Body of pancreas (tissue), 4 donors: ENCODE measurements at regions not wholly inside any gene's neighbourhood (a gene's known extent, or its start where the extent isn't known, plus 50 kb on each side); places are given as distances from the start of the nearest gene placed in this dataset.

Experiments used
- ATAC-seq: fragments of 150-250 bp; one replicate; pipeline ENCODE4 v1.9.1; 2016
- DNase-seq, 4 donors: peaks; one replicate each; pipeline ENCODE4 v3.0.0-alpha.2; 2019
- H3K27ac ChIP-seq, 4 donors: fragments of 200-600 bp; sonication (generic); 1 replicate in 3 of 4; 2 replicates in 1 of 4; pipeline versions ENCODE4 v1.5.1 to v1.6.1; 2016 to 2019; ENCODE audit warnings: mild to moderate bottlenecking in 1 of 4, mixed read lengths in 1 of 4, moderate library complexity in 1 of 4
- H3K27me3 ChIP-seq, 2 donors: fragments of 200-600 bp; sonication (generic); one replicate each; pipeline ENCODE4 v1.6.0; 2016; ENCODE audit warnings: mild to moderate bottlenecking in 1 of 2
- H3K36me3 ChIP-seq, 2 donors: fragments of 200-600 bp; sonication (generic); replicated peaks in 1 of 2; 2 replicates each; pipeline ENCODE4 v1.5.1; 2016; ENCODE audit warnings: low read depth in 2 of 2; ENCODE audit not compliant: insufficient read depth in 1 of 2
- H3K4me1 ChIP-seq: fragments of 200-600 bp; sonication (generic); one replicate; pipeline ENCODE4 v1.6.0; 2016
- H3K4me3 ChIP-seq, 2 donors: fragments of 200-600 bp; sonication (generic); 1 replicate in 1 of 2; 2 replicates in 1 of 2; pipeline ENCODE4 v1.5.1; 2016 to 2019
- H3K9me3 ChIP-seq, 3 donors: fragments of 200-600 bp; sonication (generic); 1 replicate in 2 of 3; 2 replicates in 1 of 3; pipeline ENCODE4 v1.5.1; 2016
- POLR2A ChIP-seq, 3 donors: fragments of 450-650 bp; IDR thresholded peaks; one replicate each; pipeline ENCODE4 v1.6.1; 2016; ENCODE audit warnings: antibody characterized with exemption in 3 of 3, mild to moderate bottlenecking in 2 of 3
- WGBS, 2 donors: methylation state at CpG; one replicate each; pipeline ENCODE4 v1.1.5; 2017; 5-methylcytosine and 5-hydroxymethylcytosine counted together
- intact Hi-C: fragments of 100-400 bp; cut with DNase I; formaldehyde crosslinking; loops from one replicate; pipeline ENCODE4 v1.15.1; 2023
- TF ChIP-seq, protein P1 (sequence below), 7 experiments: fragments of 450-650 bp in 4 of 7; fragments of 200-600 bp in 3 of 7; sonication (generic) in 3 of 7; IDR thresholded peaks; one replicate each; pipeline ENCODE4 v1.5.1; 2016 to 2019; ENCODE audit warnings: antibody characterized with exemption in 7 of 7

GRCh38 chr12:20050221-20050620 is 318.1 kb upstream of the PDE3A start:
- ATAC-seq = no peak
- no peak overlapping the region for H3K4me3 ChIP-seq
- TF ChIP-seq, protein P1, sequence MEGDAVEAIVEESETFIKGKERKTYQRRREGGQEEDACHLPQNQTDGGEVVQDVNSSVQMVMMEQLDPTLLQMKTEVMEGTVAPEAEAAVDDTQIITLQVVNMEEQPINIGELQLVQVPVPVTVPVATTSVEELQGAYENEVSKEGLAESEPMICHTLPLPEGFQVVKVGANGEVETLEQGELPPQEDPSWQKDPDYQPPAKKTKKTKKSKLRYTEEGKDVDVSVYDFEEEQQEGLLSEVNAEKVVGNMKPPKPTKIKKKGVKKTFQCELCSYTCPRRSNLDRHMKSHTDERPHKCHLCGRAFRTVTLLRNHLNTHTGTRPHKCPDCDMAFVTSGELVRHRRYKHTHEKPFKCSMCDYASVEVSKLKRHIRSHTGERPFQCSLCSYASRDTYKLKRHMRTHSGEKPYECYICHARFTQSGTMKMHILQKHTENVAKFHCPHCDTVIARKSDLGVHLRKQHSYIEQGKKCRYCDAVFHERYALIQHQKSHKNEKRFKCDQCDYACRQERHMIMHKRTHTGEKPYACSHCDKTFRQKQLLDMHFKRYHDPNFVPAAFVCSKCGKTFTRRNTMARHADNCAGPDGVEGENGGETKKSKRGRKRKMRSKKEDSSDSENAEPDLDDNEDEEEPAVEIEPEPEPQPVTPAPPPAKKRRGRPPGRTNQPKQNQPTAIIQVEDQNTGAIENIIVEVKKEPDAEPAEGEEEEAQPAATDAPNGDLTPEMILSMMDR (IDR thresholded peaks at IDR 0.05) = no peak
- no peak for TF ChIP-seq POLR2A (IDR thresholded peaks at IDR 0.05)
- intact Hi-C loops = no loop called here
- H3K4me1 ChIP-seq = no peaks in the 10 kb centered on the region
- H3K27ac ChIP-seq = no peak overlapping the region
- H3K9me3 ChIP-seq = no peaks in the 10 kb centered on the region
- no peak for DNase-seq
- no peaks in the 10 kb centered on the region for H3K36me3 ChIP-seq
- H3K27me3 ChIP-seq = no peaks in the 10 kb centered on the region
- 60% methylated on average over 3 of the region's 3 CpGs for WGBS, 2 donors

DNA sequence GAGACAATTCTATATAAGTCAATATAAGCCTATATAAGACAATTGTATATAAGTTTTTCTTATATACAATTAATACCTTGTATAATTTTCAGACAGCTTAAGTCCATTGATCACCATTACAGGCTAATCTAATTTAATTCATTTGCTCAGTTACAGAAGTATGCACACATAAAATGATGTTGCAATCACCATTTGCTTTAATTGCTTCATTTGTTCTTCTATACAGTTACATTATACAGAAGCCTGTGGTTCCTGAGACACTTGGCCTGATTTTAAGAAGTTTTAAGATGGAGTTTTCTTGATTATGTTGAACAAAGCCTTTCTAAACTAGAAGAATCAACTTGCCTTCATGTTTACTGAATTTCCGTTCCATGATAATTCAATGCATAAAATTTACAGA is 314.6 kb upstream of the PDE3A start:
- no peaks in the 10 kb centered on the region for H3K27me3 ChIP-seq
- no peak for DNase-seq
- intact Hi-C loops = no loop called here
- no peaks in the 10 kb centered on the region for H3K9me3 ChIP-seq
- TF ChIP-seq POLR2A (IDR thresholded peaks at IDR 0.05) = no peak
- TF ChIP-seq, protein P1 (IDR thresholded peaks at IDR 0.05) = no peak
- H3K4me1 ChIP-seq = no peaks in the 10 kb centered on the region
- no peaks in the 10 kb centered on the region for H3K36me3 ChIP-seq
- H3K4me3 ChIP-seq = no peak overlapping the region
- ATAC-seq = no peak
- H3K27ac ChIP-seq = no peak overlapping the region
- WGBS, 2 donors = 88 to 93% methylated on average over 1 of the region's 1 CpG

- Histone ChIP-seq H3K4me3 (no peak overlapping the region), H3K9me3 (no peaks in the 10 kb centered on the region), H3K27me3 (no peaks in the 10 kb centered on the region), H3K4me1 (no peaks in the 10 kb centered on the region), H3K36me3 (no peaks in the 10 kb centered on the region), H3K27ac (no peak overlapping the region)
- ATAC-seq (no peak), DNase-seq (no peak)
- intact Hi-C loops = no loop called here
- 52 to 61% methylated on average over 3 of the region's 3 CpGs for WGBS, 2 donors
- TF ChIP-seq POLR2A (IDR thresholded peaks at IDR 0.05) = no peak
- TF ChIP-seq, protein P1 (IDR thresholded peaks at IDR 0.05) = no peak
These were observed 312.5 kb upstream of the PDE3A start for GRCh38 chr12:20055856-20056255.

DNA sequence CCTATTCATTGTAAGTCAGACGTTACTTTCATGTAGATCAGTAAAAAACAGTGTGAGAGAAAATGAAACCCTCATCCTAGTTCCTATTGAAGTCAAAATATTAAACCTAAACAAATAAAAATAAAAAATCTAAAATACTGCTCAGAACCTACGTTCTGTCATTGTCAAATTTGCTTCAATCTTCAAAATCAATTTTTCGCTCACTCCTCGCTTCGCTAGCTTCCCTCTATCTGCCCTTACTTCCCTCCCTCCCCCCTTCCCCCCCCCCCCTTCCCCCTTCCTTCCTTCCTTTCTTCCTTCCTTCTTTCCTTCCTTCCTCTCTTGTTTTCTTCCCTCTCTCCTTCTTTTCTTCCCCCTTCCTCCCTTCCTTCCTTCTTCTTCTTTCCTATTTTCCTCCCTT is 310.9 kb upstream of the PDE3A start:
- DNase-seq (no peak), ATAC-seq (no peak)
- no peaks in the 10 kb centered on the region for H3K4me1 ChIP-seq
- H3K36me3 ChIP-seq = no peaks in the 10 kb centered on the region
- 68 to 72% methylated on average over 5 of the region's 5 CpGs for WGBS, 2 donors
- H3K9me3 ChIP-seq = no peaks in the 10 kb centered on the region
- intact Hi-C loops = no loop called here
- H3K27me3 ChIP-seq = no peaks in the 10 kb centered on the region
- no peak overlapping the region for H3K4me3 ChIP-seq
- TF ChIP-seq, protein P1 (IDR thresholded peaks at IDR 0.05) = no peak
- no peak for TF ChIP-seq POLR2A (IDR thresholded peaks at IDR 0.05)
- no peak overlapping the region for H3K27ac ChIP-seq

DNA sequence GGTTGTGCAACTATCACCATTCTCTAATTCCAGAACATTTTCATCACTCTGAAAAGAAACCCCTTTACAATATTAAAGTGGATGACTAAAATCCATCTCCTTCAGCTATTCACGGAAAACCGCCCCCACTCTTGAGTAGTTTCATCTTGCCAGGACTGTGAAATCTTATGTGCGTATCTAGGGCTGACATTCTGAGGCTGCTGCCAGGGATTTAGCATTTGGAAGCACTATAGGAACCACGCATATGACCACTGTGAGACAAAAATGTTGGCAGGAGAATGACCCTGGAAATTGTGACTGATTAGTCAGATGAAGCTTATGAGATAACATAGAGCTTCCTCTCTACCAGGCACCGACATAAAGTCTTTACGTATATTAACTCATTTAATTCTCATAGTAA is 305.2 kb upstream of the PDE3A start:
- Histone ChIP-seq H3K4me3 (no peak overlapping the region), H3K4me1 (no peaks in the 10 kb centered on the region), H3K27ac (no peak overlapping the region), H3K27me3 (no peaks in the 10 kb centered on the region), H3K36me3 (no peaks in the 10 kb centered on the region), H3K9me3 (no peaks in the 10 kb centered on the region)
- no peak for TF ChIP-seq POLR2A (IDR thresholded peaks at IDR 0.05)
- TF ChIP-seq, protein P1 (IDR thresholded peaks at IDR 0.05) = no peak
- intact Hi-C loops = no loop called here
- DNase-seq = no peak
- ATAC-seq = no peak
- WGBS, 2 donors = 86 to 87% methylated on average over 6 of the region's 6 CpGs
